Heart left ventricle (tissue), 13 donors: ENCODE measurements at regions not wholly inside any gene's neighbourhood (a gene's known extent, or its start where the extent isn't known, plus 50 kb on each side); places are given as distances from the start of the nearest gene placed in this dataset.

Experiments used
- CTCF ChIP-seq, 12 donors: fragments of 200-600 bp; sonication (generic) in 4 of 12; IDR thresholded peaks; one replicate each; pipeline versions ENCODE4 v1.5.0 to v1.8.0; 2018 to 2022; ENCODE audit warnings: antibody characterized with exemption in 12 of 12, mild to moderate bottlenecking in 5 of 12
- POLR2A ChIP-seq, 2 donors: fragments of 450-650 bp; IDR thresholded peaks; one replicate each; pipeline ENCODE4 v1.6.1; 2017; ENCODE audit warnings: antibody characterized with exemption in 2 of 2, mild to moderate bottlenecking in 2 of 2, moderate library complexity in 2 of 2
- donor health status: ischemic (EF 13 %, LVEDD 7.1; RV severe dilation, severe dysfunction).
- donor health status: DM: no; HTN: yes; CAD: no.
- donor health status: DM: no; HTN: no; CAD: no.
- donor health status: ischemic (EF 25% LVEDD 6.9; RV normal size, moderate dysfunction).
- donor health status: ischemic (EF 25% LVEDD 5.7; RV mildly dilated, moderate dysfunction).
- donor health status: ischemic (EF 35%, LVEDD 5.7; RV mildly dilated, moderate dysfunction).
- donor health status: nonischemic (EF 11% LVEDD 7.7; RV severe dilation, severe dysfunction).
- donor health status: DM: yes; HTN: yes; CAD: no.
- donor health status: PGD.
- donor health status: ischemic (EF 29% LVEDD 5.4; RV normal size, mild dysfunction).
- donor health status: nonischemic (EF 23%, LVEDD 6.1; RV moderate dilation, normal function).

- TF ChIP-seq CTCF (IDR thresholded peaks at IDR 0.05) (no peak), POLR2A (IDR thresholded peaks at IDR 0.05) (no peak)
These were observed 76.4 kb upstream of the VANGL1 start for GRCh38 chr1:115565353-115565752.
